Upper lobe of left lung (tissue), 6 donors: ENCODE measurements at regions not wholly inside any gene's neighbourhood (a gene's known extent, or its start where the extent isn't known, plus 50 kb on each side); places are given as distances from the start of the nearest gene placed in this dataset.
A peak's percentile ranks its signal among the peaks of the same experiment; 100 is the strongest.

Source experiments
- ATAC-seq, 2 donors: fragments of 200-7000 bp; cut with Tn5 transposase; one replicate each; pipeline ENCODE4 v1.9.1; 2022; ENCODE audit warnings: mild to moderate bottlenecking in 2 of 2, moderate library complexity in 2 of 2; ENCODE audit not compliant: low FRiP score in 2 of 2
- DNase-seq, 2 donors: peaks; one replicate each; pipeline ENCODE4 v3.0.0-alpha.2; 2019 to 2020
- H3K27ac ChIP-seq, 4 donors: fragments of 200-600 bp; sonication (generic); one replicate each; pipeline ENCODE4 v1.5.1; 2016 to 2019
- H3K27me3 ChIP-seq, 4 donors: fragments of 200-600 bp; sonication (generic); one replicate each; pipeline ENCODE4 v1.5.1; 2017 to 2019
- H3K36me3 ChIP-seq, 4 donors: fragments of 200-600 bp; sonication (generic); one replicate each; pipeline ENCODE4 v1.5.1; 2016 to 2019
- H3K4me1 ChIP-seq, 4 donors: fragments of 200-600 bp; sonication (generic); one replicate each; pipeline ENCODE4 v1.5.1; 2018 to 2019
- H3K4me3 ChIP-seq, 4 donors: fragments of 200-600 bp; sonication (generic); one replicate each; pipeline ENCODE4 v1.5.1; 2017 to 2019; ENCODE audit warnings: mild to moderate bottlenecking in 2 of 4, moderate library complexity in 1 of 4
- H3K9me3 ChIP-seq, 4 donors: fragments of 200-600 bp; sonication (generic); one replicate each; pipeline ENCODE4 v1.5.1; 2018 to 2019
- EP300 ChIP-seq, 4 donors: sonication (generic); formaldehyde crosslinking; IDR thresholded peaks; one replicate each; pipeline ENCODE4 v1.5.1; 2017; ENCODE audit warnings: antibody characterized with exemption in 4 of 4, control low read depth in 2 of 4
- POLR2A ChIP-seq, 4 donors: fragments of 450-650 bp; IDR thresholded peaks; one replicate each; pipeline ENCODE4 v1.5.1; 2016 to 2017; ENCODE audit warnings: antibody characterized with exemption in 4 of 4, mild to moderate bottlenecking in 2 of 4
- POLR2AphosphoS5 ChIP-seq, 2 donors: sonication (generic); formaldehyde crosslinking; IDR thresholded peaks; one replicate each; pipeline ENCODE4 v1.5.1; 2017; ENCODE audit warnings: antibody characterized with exemption in 2 of 2
- WGBS, 2 donors: methylation state at CpG; one replicate each; pipeline ENCODE4 v1.1.5; 2017 to 2018; 5-methylcytosine and 5-hydroxymethylcytosine counted together
- TF ChIP-seq, protein P1 (sequence below), 6 experiments: fragments of 450-650 bp in 4 of 6; fragments of 200-600 bp in 2 of 6; sonication (generic) in 2 of 6; IDR thresholded peaks; one replicate each; pipeline ENCODE4 v1.5.1; 2016 to 2019; ENCODE audit warnings: antibody characterized with exemption in 6 of 6
- donor health status: DM: no; HTN: no; CAD: no; lungs with moderate emphysema.
- donor health status: DM: no; HTN: yes; CAD: no; lungs with severe emphysema.

DNA sequence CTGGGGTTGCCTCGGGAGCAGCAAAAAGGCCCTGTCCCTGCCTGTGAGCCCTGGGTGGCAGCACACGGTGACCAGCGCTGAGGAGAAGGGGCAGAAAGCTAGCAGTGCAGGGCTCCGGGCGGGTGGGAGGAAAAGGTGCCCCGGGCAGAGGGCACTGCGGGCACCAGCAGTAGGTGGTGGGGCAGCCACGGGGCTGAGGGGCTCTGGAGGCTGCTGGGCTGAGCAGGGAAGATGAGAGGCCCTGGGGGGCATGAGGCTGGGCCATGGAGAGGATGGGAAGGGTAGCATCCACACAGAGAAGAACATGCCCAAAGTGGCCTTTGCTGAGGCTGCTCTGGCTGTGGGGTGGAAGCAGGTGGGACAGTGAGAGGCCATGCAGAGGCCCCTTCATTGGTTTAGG lies 67.5 kb upstream of the NKX1-1 start:
- no peaks in the 10 kb centered on the region for H3K36me3 ChIP-seq
- no peaks in the 10 kb centered on the region for H3K9me3 ChIP-seq
- DNase-seq, result no peak
- H3K27ac ChIP-seq, result no peak overlapping the region
- 81 to 89% methylated on average over 8 of the region's 8 CpGs for WGBS, 2 donors
- TF ChIP-seq POLR2AphosphoS5 (IDR thresholded peaks at IDR 0.05), result no peak
- TF ChIP-seq, protein P1, sequence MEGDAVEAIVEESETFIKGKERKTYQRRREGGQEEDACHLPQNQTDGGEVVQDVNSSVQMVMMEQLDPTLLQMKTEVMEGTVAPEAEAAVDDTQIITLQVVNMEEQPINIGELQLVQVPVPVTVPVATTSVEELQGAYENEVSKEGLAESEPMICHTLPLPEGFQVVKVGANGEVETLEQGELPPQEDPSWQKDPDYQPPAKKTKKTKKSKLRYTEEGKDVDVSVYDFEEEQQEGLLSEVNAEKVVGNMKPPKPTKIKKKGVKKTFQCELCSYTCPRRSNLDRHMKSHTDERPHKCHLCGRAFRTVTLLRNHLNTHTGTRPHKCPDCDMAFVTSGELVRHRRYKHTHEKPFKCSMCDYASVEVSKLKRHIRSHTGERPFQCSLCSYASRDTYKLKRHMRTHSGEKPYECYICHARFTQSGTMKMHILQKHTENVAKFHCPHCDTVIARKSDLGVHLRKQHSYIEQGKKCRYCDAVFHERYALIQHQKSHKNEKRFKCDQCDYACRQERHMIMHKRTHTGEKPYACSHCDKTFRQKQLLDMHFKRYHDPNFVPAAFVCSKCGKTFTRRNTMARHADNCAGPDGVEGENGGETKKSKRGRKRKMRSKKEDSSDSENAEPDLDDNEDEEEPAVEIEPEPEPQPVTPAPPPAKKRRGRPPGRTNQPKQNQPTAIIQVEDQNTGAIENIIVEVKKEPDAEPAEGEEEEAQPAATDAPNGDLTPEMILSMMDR (IDR thresholded peaks at IDR 0.05), result no peak
- TF ChIP-seq EP300 (IDR thresholded peaks at IDR 0.05), result no peak
- no peak for TF ChIP-seq POLR2A (IDR thresholded peaks at IDR 0.05)
- H3K27me3 ChIP-seq, result peaks cover 0 to 32% (median 7%) of the 10 kb centered on the region in 4 donors
- peaks cover 3 to 9% (median 5%) of the 10 kb centered on the region in 4 donors for H3K4me1 ChIP-seq
- H3K4me3 ChIP-seq, result no peak overlapping the region
- ATAC-seq, result no peak

DNA sequence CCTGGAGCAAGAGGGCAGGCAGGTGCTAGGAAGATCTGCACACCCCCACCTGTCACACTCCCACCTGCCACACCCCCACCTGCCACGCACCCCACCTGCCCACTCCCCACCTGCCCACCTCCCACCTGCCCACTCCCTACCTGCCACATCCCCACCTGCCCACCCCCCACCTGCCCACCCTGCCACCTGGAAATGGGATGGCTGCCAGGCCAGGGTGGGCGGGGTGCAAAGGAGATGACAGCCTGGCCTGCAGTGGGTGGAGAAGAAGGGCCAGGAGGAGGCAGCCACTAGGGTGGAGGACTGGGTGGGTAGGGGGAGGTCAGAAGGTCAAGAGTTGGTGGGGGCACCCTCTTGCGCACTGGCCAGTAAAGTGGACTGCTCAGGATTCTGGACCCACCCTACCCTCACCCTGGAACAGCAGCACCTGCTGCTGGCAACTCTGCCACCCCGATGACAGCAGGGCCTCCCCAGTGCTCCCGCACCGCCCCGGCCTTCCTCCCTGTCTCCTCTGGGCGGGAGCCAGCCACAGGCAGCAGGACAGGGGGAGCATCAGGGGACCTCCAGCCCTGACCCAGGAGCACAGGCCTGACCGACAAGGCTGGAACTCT lies 66.8 kb upstream of the NKX1-1 start:
- Histone ChIP-seq H3K4me3 (no peak overlapping the region), H3K27ac (no peak overlapping the region), H3K27me3 (peaks cover 0 to 32% (median 7%) of the 10 kb centered on the region in 4 donors), H3K4me1 (peaks cover 3 to 9% (median 5%) of the 10 kb centered on the region in 4 donors), H3K9me3 (no peaks in the 10 kb centered on the region), H3K36me3 (no peaks in the 10 kb centered on the region)
- DNase-seq, result peak in 1 of 2 donors; percentile 58
- TF ChIP-seq, protein P1 (IDR thresholded peaks at IDR 0.05), result no peak
- TF ChIP-seq EP300 (IDR thresholded peaks at IDR 0.05) (no peak), POLR2AphosphoS5 (IDR thresholded peaks at IDR 0.05) (no peak), POLR2A (IDR thresholded peaks at IDR 0.05) (no peak)
- ATAC-seq, result no peak
- 67 to 80% methylated on average over 4 to 8 of the region's 9 CpGs for WGBS, 2 donors

DNA sequence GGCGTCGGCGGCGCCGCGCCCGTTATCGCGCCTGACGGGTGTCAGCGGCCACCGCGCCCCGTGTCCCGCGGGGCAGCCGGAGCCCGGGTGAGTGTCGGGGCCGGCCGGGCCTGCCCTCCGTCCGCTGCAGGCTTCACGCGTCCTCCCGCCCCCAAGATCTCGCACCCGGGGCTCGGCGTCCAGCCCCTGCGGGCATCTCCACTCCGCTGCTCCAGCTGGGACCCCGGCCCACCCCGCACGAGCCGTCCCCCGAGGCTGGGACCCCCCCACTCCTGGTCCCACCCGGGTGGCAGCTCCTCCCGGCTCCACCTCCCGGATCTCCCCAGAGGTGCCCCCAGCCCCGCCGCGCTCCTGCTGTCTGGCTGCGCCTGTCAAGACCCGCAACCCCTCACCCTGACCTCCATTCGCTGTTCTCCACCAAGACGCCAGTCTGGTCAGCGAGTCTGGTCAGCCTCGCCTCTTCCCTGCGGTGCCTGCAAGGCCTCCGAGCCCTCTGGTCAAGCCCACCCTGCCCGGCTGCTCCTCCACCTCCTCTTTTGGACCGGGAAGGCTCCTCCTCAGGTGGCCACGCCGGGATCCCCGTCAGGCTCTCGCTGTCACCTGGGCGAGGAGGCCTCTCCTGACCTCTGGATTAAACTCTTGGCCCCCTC lies 66.0 kb upstream of the NKX1-1 start:
- Histone ChIP-seq H3K27me3 (peaks cover 0 to 32% (median 7%) of the 10 kb centered on the region in 4 donors), H3K27ac (no peak overlapping the region), H3K36me3 (no peaks in the 10 kb centered on the region), H3K4me3 (no peak overlapping the region), H3K9me3 (no peaks in the 10 kb centered on the region), H3K4me1 (peaks cover 3 to 9% (median 5%) of the 10 kb centered on the region in 4 donors)
- WGBS, 2 donors, result 13 to 19% methylated on average over 11 to 51 of the region's 58 CpGs
- DNase-seq (peak in 1 of 2 donors; percentile 80), ATAC-seq (no peak)
- TF ChIP-seq POLR2A (IDR thresholded peaks at IDR 0.05) (no peak), POLR2AphosphoS5 (IDR thresholded peaks at IDR 0.05) (no peak), EP300 (IDR thresholded peaks at IDR 0.05) (no peak)
- TF ChIP-seq, protein P1 (IDR thresholded peaks at IDR 0.05), result no peak

DNA sequence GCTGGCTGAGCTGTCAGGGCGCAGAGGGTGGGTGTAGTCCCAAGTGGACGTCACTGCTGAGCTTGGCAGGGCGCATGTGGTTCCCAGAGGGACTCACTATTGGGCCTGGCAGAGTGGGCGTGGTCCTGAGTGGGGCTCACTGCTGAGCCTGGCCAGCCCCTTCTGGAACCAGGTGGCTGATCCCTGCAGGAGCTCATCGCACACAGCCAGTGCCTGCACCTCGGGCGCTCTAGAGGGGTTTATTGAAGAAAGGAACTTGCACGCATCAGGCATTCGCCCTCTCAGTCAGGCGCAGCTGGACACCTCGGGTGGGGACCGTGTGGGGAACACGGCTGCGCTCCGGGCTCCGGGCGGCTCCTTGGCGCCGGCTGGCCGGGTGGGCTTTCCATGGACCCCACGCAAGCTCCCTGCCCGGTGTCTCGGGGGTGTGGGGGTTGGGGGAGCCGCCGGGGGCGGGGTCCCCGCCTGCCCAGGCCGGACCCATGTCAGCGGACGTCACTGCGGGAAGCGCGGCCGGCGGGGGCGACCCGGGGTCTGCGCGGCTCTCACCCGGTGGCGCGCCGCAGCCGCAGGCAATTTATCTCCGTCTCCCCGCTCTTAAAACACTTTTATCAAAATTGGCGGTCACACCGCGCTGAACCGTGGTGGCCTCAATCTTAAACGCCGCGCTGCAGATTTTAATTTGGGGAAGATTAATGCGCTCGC lies 65.4 kb upstream of the NKX1-1 start:
- Histone ChIP-seq H3K4me3 (no peak overlapping the region), H3K27me3 (peaks cover 0 to 32% (median 7%) of the 10 kb centered on the region in 4 donors), H3K9me3 (no peaks in the 10 kb centered on the region), H3K27ac (no peak overlapping the region), H3K4me1 (peaks cover 3 to 9% (median 5%) of the 10 kb centered on the region in 4 donors), H3K36me3 (no peaks in the 10 kb centered on the region)
- 0 to 18% methylated on average over 10 to 31 of the region's 55 CpGs for WGBS, 2 donors
- ATAC-seq, result no peak
- DNase-seq, result peak in 1 of 2 donors; percentile 74
- TF ChIP-seq POLR2A (IDR thresholded peaks at IDR 0.05) (no peak), EP300 (IDR thresholded peaks at IDR 0.05) (no peak), POLR2AphosphoS5 (IDR thresholded peaks at IDR 0.05) (no peak)
- TF ChIP-seq, protein P1 (IDR thresholded peaks at IDR 0.05), result no peak
